ENCODE measurements at regions not wholly inside any gene's neighbourhood (a gene's known extent, or its start where the extent isn't known, plus 50 kb on each side); places are given as distances from the start of the nearest gene placed in this dataset.

DNA sequence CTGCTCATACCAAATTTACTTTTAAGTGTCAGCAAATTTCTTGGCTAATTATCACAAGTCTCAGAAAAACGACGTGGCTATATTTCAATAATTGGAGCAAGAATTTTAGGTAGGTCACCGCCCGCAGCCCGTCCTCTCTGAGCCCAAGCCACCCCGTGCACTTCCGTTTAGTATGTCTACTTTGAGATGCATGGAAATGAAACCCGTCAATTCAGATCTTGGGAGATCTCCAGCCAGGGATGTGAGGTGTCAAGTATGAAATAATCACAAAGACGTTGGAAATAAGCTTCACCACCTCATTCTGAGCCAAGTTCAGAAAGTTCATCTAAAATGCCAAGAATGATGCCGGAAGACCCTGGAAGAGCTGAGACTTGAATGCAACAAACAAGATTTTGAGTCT is 132.6 kb upstream of the IRF2BP2 start:
- TF ChIP-seq, protein P1, sequence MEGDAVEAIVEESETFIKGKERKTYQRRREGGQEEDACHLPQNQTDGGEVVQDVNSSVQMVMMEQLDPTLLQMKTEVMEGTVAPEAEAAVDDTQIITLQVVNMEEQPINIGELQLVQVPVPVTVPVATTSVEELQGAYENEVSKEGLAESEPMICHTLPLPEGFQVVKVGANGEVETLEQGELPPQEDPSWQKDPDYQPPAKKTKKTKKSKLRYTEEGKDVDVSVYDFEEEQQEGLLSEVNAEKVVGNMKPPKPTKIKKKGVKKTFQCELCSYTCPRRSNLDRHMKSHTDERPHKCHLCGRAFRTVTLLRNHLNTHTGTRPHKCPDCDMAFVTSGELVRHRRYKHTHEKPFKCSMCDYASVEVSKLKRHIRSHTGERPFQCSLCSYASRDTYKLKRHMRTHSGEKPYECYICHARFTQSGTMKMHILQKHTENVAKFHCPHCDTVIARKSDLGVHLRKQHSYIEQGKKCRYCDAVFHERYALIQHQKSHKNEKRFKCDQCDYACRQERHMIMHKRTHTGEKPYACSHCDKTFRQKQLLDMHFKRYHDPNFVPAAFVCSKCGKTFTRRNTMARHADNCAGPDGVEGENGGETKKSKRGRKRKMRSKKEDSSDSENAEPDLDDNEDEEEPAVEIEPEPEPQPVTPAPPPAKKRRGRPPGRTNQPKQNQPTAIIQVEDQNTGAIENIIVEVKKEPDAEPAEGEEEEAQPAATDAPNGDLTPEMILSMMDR (IDR thresholded peaks at IDR 0.05) = no peak
- TF ChIP-seq, protein P2, sequence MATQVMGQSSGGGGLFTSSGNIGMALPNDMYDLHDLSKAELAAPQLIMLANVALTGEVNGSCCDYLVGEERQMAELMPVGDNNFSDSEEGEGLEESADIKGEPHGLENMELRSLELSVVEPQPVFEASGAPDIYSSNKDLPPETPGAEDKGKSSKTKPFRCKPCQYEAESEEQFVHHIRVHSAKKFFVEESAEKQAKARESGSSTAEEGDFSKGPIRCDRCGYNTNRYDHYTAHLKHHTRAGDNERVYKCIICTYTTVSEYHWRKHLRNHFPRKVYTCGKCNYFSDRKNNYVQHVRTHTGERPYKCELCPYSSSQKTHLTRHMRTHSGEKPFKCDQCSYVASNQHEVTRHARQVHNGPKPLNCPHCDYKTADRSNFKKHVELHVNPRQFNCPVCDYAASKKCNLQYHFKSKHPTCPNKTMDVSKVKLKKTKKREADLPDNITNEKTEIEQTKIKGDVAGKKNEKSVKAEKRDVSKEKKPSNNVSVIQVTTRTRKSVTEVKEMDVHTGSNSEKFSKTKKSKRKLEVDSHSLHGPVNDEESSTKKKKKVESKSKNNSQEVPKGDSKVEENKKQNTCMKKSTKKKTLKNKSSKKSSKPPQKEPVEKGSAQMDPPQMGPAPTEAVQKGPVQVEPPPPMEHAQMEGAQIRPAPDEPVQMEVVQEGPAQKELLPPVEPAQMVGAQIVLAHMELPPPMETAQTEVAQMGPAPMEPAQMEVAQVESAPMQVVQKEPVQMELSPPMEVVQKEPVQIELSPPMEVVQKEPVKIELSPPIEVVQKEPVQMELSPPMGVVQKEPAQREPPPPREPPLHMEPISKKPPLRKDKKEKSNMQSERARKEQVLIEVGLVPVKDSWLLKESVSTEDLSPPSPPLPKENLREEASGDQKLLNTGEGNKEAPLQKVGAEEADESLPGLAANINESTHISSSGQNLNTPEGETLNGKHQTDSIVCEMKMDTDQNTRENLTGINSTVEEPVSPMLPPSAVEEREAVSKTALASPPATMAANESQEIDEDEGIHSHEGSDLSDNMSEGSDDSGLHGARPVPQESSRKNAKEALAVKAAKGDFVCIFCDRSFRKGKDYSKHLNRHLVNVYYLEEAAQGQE (IDR thresholded peaks at IDR 0.05; ENCODE audit: insufficient read depth in 1 of 2, low read depth in 2 of 2, low read length in 1 of 2) = no peak
- TF ChIP-seq POLR2AphosphoS5 (IDR thresholded peaks at IDR 0.05; ENCODE audit: low read depth, low read length) = no peak
- TF ChIP-seq TCF7L2 (IDR thresholded peaks at IDR 0.05; ENCODE audit: low read depth, low read length) = no peak

All from Panc1 (cell line).